NCI-H524 (cell line): ENCODE measurements at regions not wholly inside any gene's neighbourhood (a gene's known extent, or its start where the extent isn't known, plus 50 kb on each side); places are given as distances from the start of the nearest gene placed in this dataset.

Experiments used
- DNase-seq, 2 experiments: peaks; one replicate each; lab custom pipeline; 2025; lab: John Stamatoyannopoulos, UW

DNA sequence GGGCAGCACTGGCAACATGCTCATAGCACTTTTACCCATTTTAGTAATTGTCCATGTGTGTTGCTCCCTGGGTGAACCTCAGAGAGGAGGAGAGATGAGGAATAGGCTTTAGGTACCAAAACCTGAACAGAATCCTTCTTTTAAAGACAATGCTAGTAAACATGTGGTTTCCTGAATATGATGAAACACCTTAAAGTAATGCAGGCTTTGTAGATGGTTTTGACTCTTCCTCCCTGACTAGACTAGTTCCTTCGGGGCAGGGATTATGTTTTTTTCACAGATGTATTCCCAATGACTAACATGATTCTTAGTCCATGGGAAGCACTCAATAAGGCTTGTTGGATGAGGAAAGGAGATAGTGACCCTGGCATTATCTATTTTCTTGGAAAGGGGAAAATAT lies 367.6 kb upstream of the JAG1 start:
- DNase-seq: no peak

DNA sequence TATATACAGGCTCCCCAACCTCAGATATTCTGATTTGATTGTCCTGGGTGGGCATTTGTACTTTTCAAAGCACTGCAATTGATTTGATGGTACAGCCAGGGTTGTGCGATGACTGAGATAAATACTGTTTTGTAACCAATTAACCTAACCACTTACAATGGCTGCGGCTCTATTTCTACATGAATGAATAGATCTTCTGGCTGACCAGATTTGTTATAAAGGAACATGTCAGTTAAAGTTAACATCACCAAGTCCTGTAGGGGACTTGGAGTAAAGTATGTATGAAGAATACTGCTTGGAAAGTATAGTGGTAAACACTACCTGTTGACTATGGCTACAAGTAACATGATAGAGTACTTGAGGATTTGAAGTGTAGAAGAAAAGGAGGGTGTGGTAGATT lies 369.2 kb upstream of the JAG1 start:
- DNase-seq: no peak

DNA sequence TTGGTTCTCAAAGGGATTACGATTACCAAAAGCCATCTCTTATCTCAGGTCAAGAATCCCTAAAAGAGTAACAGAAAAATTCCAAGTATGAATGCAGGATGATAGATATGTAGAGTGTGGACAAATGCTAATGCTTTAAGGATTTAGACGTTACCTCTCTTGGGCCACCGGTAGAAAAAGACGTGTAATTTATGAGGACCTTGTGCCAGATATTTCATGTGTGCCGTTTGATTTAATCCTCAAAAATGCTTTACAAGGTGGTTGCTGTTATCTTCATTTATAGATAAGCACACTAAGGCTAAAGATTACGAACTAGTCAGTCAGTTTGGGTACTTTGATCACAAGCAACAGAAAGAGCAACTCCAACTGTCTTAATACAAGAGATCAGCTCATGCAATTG lies 370.8 kb upstream of the JAG1 start:
- DNase-seq: no peak

DNA sequence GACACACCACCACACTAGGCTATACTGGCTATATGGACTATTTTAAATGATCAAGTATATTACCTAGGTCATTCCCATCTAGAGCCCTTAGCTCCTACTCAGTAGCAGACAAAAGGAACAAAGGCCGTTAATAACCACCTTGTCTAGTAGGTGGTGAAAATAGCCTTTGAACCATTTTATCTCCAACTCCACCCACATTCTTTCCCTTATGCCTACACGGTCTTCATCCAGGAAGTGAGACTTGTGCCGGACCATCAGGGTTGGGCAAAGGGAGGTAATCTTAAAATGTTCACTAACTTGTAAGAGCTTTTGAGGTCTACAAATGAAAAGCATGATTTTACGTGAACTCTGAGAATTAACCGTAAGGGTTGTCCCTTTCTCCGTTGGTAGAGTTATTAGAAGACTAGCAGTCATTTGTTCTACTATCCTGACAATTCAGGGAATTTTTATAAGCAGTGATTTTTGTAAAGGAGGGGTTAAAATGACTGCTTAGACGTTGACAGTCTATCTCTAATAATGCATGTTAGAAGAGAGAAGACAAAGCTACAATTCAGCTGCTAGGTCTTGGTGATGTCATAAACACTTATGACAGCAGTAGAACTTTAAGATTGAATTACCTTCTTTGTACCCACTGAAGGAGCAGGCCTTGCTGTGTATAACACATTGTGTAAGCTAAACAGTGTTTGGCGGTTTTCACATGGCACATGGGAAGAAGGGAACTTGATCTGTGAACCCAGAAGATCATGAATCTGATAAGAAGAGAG lies 371.8 kb upstream of the JAG1 start:
- no peak for DNase-seq

DNA sequence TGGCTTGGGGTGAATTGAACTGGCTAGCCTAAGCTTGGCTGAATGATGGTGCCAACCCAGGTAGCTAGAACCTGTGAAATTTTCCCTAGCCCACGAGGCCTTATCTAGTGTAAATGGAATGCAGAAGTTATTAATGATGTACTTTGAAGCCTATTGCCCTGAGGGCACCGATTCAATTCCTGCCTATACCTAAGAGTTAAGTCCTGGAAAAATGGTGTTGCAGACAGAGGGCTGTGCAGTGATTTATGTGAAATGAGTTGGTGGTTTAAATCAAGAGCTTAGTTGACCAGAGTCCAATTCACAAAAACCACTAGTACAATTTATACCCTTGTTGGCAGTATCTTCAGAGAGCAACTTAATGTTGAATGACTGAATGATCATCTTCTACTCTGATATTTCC lies 373.8 kb upstream of the JAG1 start:
- DNase-seq: no peak

DNA sequence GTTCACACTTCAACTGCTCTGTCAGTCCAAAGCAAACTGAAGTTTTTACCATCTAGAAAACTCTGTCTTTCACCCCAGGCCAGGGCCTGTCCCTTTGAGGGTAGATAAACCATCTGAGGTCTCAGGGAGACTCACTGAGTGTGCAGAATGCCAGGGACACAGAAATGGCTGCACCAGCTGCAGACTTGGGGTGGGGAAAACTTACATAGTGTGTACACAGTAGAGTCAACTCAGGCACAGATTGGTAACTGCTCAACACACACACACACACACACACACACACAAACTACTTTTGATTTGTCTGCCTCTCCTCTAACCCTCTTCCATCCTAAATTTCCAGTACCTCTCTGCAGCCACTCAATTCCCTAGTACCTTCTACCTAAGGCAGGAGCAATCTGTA lies 374.9 kb upstream of the JAG1 start:
- DNase-seq: no peak

DNA sequence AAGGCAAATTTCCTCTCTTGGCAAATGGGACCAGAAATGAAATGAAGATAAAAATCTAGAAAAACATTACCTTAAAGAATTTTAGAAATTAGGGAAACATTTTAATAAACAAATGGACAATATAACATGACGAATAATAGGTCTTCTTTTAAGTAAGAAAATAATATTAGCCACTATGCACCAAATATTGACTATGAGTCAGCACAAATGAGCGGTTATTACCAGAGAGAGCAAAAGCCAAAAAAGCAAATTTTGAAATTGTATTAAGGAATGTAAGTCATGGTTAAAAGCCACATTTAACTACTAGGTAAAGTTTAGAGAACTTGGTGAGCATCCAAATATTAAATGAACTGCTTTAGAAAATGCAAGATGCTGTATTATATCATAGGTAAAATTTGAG lies 376.6 kb upstream of the JAG1 start:
- DNase-seq: no peak

DNA sequence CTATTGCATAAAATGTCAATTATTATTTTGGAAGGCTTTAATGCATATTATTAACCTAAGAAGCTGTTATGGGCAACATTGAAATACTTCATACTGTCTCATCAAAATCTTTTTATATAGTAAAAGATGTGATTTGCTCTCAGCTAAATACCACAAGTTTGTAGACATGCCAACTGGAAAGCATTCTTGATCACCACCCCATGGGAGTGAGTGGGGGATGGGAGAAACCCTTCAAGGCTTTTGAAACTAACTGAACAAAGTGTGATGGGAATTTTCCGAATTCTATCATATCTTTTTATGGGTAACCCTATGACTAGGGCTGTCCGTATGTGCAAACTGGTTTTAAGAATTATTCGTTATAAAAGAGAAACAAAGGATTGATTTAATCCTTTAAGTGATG lies 377.3 kb upstream of the JAG1 start:
- DNase-seq: peak in 1 of 2 experiments; percentile 58

DNA sequence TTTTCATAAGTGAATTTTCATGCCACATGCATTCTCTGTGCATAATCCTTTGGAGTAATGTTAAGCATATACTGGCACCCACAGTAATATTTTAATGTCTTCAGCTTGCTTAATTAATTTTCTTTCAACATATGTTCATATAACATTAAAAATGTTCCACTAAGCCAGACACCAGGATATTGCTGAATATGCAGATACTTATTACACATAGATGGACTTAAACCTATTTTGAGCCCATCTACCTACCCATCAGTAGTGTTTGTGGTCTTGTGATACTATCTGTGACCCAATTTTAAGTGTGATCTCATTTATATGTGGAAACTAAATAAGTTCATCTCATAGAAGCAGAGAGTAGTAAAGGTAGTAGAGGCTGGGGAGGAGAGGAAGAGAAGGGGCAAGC lies 379.5 kb upstream of the JAG1 start:
- no peak for DNase-seq

DNA sequence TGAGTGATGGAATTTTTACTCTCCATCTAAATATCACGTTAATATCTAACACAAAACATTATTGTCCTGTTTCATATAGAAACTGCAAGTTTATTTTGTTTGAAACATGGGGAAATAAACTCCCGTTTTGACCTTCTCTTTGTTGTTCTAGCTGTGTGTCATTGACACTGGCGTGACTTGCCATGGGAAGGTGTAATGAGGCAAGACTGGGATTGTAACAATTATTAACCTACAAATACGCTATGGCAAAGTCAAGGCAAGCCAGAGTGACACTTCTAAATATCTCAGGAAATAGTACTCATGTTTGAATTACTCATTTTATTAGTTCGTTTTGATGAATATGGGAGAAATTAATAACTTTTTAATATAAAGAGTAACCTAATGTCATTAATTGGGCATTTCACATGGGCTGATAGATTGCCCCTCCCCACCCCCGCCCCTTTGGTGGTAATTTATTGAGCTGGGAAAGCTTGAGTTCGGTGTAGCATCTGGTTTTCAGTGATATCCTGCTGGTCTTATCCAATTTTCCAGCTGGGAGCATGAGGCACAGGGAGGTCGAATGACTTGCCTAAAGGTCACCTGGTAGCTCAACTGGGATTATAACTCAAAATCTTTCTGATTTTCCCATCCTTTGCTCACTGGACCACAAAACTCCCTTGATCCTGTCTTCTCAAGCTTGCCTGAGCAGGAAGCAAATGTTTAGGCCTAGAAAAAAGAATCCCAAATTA lies 380.6 kb upstream of the JAG1 start:
- DNase-seq: peak; percentile 40 to 66

DNA sequence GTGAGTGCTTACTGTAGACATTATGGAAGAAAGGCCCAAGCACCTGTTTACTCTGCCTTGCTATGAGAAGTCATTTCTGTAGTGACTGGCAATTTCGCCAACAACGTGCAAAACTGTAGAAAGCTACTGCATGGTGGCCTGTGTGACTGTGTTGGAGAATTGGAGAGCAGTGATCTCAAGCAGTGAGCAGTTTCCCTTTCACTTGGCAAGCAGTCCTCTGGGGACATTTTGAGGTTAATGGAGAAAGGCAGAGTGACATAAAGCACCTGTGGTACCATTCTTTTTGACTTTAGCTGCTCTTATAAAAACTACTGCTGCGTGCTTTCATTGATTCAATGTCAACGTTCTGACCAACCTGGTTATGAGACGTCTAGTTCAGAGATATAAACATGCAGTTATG lies 382.6 kb upstream of the JAG1 start:
- DNase-seq: no peak

DNA sequence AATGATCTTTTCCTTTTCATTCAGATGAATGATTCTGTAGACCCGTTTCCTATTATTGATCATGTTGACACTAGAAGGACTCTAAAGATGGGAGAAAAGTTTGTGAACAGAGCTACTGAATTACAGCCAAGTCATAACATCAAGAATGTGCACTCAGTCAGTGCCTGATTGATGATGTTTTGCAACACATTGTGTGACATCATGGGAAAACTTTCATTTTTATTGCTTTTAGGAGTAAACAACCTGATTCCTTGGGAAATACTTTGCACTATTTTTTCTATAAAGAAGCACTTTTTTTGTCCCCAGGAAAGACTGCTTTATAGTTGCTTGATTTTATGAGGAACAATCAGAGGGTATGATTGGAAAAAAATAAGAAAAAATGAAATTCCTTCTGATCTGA lies 383.8 kb upstream of the JAG1 start:
- no peak for DNase-seq

DNA sequence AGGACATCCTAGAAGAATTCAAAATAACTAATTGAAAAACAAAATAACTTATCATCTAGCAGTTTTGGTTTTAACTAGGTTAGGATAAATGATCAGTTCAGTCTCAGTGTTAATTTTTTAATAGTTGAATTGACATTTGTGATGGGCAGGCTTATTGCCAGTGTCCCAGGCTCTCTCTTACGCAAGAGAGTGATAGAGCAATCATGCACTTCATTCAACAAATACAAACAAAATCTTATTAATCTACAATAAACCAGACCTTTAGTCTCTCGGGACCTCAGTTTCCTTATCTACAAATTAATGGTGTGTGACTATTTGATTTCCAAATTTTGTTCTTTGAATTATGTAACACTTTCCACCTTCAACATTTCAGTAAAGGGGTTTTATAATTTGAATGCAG lies 385.9 kb upstream of the JAG1 start:
- no peak for DNase-seq

DNA sequence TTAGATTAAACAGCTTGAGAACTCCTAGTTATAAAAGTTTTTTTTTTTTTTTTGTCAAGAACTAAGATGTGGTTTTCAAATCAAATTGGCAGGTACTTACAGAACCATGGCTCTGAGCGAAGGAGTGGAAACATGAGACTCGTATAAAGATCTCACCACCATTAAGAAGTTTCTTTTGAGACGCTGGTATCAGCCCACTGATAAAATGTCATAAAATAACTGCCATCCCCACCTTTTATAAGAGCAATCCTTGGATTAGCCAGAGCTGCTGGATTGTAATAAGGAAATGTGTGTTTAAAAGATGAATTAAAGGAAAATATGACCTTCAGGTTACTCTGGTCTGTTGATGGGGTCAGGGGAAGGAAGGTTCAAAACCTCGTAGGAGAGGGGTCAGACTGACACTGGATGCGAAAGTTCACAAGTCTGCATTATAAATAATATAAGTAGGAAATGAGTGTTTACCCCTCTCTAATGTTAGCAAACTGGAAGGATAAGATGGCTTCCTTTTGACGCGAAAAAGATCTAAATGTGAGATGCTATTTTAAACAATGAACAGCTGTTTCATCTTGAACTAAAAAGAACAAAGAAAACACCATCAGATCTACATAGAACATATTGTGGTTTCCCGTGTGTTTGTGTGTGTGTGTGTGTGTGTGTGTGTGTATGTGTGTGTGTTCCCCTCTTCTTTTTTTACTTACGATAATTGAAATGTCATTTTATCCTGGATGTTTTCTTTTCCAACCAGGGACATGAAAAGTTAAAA lies 386.8 kb upstream of the JAG1 start:
- no peak for DNase-seq

DNA sequence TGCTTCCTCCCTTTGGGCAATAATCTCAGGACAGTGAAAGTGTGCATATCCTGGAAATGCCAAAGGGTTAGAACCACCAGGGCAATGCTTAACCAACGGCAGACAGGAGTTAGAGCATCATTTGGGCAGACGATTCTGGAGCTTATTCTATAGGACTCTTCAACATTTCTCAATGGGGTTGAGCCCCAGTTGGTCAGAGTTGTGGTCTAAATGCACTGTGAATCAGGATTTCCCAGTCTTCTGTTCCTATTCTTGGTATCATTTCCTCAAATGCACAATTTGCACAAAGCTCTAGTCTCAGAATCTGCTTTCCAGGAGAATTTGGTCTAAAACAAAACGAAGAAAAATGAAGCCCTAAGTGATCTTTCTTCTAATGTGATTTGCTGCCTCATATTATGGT lies 389.6 kb upstream of the JAG1 start:
- DNase-seq: no peak

DNA sequence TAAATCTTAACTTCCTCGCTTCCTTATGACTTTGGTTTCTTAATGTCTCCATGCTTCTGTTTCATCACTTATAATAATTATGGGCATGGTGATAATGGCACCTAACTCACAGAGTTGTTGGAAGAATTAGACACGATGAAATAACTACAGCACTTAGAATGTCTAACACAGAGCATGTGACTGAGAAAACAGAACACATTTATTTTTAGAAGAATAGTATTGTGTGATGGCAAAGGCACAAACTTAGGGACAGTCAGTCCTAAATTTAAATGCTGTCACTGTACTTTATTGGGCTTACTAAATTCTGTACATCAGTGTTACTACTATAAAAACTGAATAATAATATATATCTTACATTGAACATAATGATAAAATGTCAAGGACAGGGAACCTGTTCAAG lies 391.1 kb upstream of the JAG1 start:
- no peak for DNase-seq

DNA sequence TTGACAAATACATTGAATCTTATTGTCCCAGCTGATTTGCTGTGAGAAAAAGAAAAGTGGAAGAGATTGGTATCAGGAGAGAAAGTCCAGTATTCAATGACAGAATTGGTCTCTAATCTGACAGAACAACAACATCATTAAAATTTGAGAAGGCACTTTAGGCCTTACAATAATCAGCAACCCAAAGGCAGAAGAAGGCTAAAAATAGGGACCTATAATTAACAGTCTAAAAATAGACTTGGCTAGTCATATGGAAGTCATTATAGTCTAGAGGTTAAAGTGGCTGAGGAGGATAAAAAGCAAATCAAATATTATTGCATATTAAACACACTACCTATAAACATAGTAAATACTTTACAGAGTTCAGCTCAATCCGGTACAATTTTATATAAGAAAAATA lies 393.6 kb upstream of the JAG1 start:
- DNase-seq: peak in 1 of 2 experiments; percentile 16

DNA sequence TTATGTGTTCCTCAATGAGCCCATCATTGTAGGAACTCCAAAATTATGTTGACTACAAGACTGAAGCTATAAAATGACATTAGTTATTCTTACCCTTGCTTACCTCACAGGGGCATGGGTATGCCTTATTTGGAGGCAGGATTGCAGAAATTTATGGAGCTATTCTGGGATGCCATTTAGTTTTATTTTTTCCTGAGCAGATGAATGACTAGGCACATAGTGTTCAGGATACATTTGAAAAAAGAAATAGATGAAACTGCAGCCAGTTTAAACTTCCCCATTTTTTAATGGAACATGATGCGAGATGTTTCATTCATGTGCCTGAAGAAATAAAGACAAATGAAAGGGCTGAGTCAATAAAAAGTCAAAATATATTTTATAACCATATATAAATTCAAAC lies 399.2 kb upstream of the JAG1 start:
- no peak for DNase-seq

DNA sequence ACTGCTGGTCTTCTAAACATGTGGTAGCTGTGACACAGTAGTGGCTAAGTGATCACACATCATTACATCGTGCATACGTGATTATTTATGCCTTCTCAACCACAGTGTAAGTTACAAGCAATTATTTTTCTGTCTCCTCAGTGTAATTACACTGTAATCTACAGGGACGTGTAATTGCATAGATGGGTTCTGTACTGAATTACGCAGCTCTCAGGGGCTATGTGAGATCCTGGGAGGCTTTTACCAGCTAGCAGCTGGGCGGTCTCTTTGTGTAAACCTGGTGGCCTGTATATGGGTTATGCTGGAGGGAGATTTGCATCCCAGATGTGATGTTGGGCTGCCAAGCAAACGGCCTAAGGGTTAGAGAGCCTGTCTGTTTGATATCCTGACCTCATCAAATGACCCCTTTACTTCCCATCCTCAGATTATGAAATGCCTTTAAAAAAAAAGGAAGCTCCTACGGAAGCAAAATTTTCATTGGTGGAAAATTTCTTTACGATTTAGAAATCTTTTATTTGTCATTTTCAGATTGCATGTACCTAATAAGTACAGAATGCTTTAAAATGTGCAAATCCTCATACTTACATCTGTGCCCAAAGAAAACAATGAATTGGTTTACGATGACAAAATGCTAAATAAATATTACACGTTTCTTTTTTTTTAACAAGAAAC lies 402.8 kb upstream of the JAG1 start:
- DNase-seq: peak in 1 of 2 experiments; percentile 24

DNA sequence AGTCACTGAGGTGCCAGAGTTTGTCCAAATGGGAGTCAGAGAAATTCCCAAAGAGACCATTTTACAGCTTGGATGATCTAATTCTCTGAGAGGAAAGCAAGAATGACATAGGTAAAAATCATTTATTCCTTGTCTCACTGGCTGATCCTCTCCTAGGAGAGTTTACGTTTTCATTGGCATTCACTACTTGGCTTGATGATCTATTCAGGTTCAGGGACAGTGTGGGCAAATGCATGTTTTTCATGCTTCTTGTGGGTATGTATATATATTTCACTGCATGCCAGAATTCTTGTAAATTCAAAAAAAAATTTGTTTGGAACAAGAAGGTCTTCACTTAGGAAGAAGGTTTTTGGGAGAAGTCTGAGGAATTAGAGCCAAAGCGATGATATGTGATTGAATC lies 403.4 kb upstream of the JAG1 start:
- DNase-seq: no peak

DNA sequence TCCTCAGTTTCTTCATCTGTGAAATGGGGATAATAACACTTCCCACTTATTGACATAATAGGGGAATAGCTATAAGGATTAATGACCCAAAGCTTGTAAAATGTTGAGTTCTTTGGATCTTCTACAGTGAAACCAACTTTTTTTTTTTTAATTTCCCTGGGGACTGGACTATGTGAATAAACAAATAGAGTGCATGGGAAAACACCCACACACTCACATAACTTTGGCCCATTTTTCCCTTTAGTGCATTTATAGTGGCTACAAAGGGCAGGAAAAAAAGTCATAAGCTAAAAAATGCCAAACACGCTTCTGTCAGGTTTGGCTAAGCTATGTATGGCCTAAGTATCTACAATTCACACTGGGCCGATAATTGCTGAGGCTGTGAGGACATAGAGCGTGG lies 406.2 kb upstream of the JAG1 start:
- no peak for DNase-seq

DNA sequence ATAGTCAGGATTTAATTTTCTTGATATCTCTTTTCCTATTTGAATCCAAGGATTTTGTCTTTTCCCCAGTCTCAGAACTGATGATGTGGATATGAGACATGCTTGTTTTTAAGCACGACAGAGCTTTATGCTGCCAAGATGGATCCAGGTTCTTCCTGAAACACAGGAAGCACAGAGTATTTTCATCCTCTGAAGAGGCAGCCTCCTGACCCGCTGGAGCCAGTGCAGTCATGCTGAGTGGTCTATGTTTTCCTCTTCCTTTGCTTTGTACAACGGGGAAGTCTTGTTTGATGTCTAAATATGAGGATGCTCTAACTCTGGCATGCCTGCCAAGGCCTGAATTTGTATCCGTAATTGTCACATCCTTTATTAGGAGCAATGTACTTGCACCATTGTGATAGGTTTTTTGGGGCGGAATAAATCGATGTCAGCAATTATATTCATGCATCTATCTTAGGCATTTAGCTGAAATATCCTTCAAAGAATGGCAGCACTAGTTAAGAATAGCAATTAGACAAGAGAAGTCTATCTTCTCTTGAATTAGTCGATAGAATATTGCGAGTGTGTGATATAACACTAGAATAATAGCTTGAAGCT lies 407.1 kb upstream of the JAG1 start:
- no peak for DNase-seq
